HG03095 (cell line): ENCODE measurements at regions not wholly inside any gene's neighbourhood (a gene's known extent, or its start where the extent isn't known, plus 50 kb on each side); places are given as distances from the start of the nearest gene placed in this dataset.
"Not testable (repeated sequence)": the region's sequence is repeated elsewhere in the genome, so short reads cannot be mapped to it uniquely, and the experiment has no call there.

Experiments
- ATAC-seq: cut with Tn5 transposase; IDR thresholded peaks from one replicate; pipeline ENCODE4 v1.9.1; 2021; ENCODE audit warnings: moderate library complexity; ENCODE audit not compliant: unreplicated experiment

- no peak for ATAC-seq
Measured at GRCh38 chr21:39084073-39084472, 99.2 kb downstream of the PSMG1 start.

- no peak for ATAC-seq
Measured at GRCh38 chr21:39083377-39084008, 99.8 kb downstream of the PSMG1 start.

- ATAC-seq = no peak
Measured at GRCh38 chr21:39082656-39083376, 100.4 kb downstream of the PSMG1 start.

- no peak for ATAC-seq
Measured at GRCh38 chr21:39080366-39080765, 102.9 kb downstream of the PSMG1 start.

- no peak for ATAC-seq
Measured at GRCh38 chr21:39079617-39080016, 103.6 kb downstream of the PSMG1 start.

GRCh38 chr21:39078322-39079065 is 104.8 kb downstream of the PSMG1 start:
- ATAC-seq = no peak

- no peak for ATAC-seq
Measured at GRCh38 chr21:39077876-39078275, 105.4 kb downstream of the PSMG1 start.

- ATAC-seq = no peak
Measured at GRCh38 chr21:39074508-39074907, 108.7 kb downstream of the PSMG1 start.

- no peak for ATAC-seq
Measured at GRCh38 chr21:39073717-39074116, 109.5 kb downstream of the PSMG1 start.

GRCh38 chr21:39073063-39073462 is 110.2 kb downstream of the PSMG1 start:
- ATAC-seq = no peak

- ATAC-seq = no peak
Measured at GRCh38 chr21:39072468-39072867, 110.8 kb downstream of the PSMG1 start.

- ATAC-seq = no peak
Measured at GRCh38 chr21:39071623-39072214, 111.5 kb downstream of the PSMG1 start.

GRCh38 chr21:39069856-39070255 is 113.4 kb downstream of the PSMG1 start:
- ATAC-seq = not testable (repeated sequence)

- ATAC-seq = no peak
Measured at GRCh38 chr21:39066829-39067780, 116.1 kb downstream of the PSMG1 start.

GRCh38 chr21:39065917-39066316 is 117.3 kb downstream of the PSMG1 start:
- ATAC-seq = no peak

GRCh38 chr21:39064325-39065012 is 118.8 kb downstream of the PSMG1 start:
- no peak for ATAC-seq

- no peak for ATAC-seq
Measured at GRCh38 chr21:39063517-39063916, 119.7 kb downstream of the PSMG1 start.

- ATAC-seq = no peak
Measured at GRCh38 chr21:39062196-39062595, 121.1 kb downstream of the PSMG1 start.

- no peak for ATAC-seq
Measured at GRCh38 chr21:39061766-39062165, 121.5 kb downstream of the PSMG1 start.
